HG03575 (cell line): ENCODE measurements at regions not wholly inside any gene's neighbourhood (a gene's known extent, or its start where the extent isn't known, plus 50 kb on each side); places are given as distances from the start of the nearest gene placed in this dataset.
"Not testable (repeated sequence)": the region's sequence is repeated elsewhere in the genome, so short reads cannot be mapped to it uniquely, and the experiment has no call there.

Experiments
- ATAC-seq: cut with Tn5 transposase; IDR thresholded peaks from one replicate; pipeline ENCODE4 v1.9.1; 2021; ENCODE audit not compliant: unreplicated experiment, insufficient number of reproducible peaks, low FRiP score; ENCODE audit errors: extremely low read depth

DNA sequence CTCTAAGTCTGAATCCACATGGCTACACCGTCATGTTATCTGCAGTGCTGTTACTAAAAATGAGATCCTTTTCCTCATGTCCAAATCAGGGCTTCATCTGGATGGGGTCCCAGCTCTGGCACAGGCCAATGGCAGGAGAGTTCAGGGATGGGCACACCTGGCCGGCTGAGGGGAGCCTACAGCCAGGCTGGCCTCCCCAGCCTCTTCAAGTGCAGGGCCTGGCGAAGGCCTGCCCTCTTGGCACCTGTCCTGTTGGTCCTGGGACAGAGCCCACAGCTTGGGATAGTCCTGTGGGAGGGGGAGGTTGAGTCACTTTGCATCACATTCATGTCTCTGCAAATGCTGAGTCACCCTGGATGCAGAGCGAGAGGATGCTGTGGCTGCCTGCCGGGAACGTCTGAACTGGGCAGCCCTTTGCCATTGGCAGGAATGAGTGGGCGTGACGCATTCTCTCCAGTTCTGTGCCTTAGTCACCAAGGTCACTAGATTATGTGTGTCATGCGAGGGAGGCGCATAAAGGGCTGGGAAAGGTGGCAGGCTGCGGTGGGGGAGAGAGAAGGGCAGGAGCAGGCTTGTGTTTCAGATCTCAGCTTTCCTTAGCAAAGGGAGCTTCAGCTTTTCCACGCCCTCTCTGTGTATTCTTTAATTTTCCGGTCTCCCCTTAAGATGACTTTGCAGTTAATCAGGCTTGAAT, 223.2 kb upstream of the ECI2 start:
- no peak for ATAC-seq

DNA sequence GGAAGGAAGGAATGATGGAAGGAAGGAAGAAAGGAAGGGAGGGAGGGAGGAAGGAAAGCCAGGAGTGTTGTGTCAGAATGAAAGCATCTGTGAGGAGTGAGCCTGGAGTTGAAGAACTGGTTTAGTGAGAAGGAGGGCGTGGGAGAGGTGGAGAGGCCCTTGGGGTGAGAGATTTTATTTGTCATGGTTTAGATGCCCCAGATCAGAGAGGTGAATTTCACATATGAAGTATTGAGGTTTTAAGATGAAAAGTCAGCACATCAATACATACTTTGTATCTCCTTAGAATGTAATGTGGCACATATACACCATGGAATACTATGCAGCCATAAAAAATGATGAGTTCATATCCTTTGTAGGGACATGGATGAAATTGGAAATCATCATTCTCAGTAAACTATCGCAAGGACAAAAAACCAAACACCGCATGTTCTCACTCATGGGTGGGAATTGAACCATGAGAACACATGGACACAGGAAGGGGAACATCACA, 222.3 kb upstream of the ECI2 start:
- ATAC-seq = not testable (repeated sequence)

DNA sequence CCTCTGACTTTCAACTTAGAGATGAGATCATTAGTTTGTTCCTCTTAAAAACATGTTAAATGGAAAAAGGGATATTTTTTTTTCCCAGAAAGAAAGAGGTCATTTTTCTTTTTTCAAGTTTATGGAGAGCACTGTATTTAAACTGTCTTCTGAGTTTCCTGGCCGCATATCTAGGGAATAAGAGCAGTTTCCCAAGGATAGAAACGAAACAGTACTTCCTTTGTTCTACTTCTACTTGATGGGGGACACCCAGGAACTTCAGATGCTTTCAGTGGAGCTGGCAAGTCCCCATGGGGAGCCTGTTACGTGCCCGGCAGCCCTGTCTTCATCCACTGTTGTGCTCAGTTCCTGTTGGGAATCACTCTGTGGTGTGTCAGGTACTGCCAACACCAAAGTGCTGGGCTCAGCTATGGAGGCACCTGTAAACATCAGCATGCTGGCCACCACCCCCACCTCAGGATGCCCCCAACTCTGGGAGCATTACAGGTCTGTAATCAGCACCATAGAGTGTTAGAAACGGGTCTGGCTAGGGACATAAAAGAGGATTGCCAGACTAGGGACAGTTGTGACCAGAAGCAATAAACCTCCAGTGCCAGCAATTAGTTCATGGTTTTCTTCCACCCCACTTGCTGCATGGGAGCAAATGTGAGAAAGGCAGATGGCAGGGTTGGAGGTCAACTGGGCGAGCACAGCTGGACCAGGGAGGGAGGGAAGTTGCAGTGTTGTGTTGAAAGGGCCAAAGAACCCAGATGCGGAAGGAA, 221.7 kb upstream of the ECI2 start:
- ATAC-seq = no peak

DNA sequence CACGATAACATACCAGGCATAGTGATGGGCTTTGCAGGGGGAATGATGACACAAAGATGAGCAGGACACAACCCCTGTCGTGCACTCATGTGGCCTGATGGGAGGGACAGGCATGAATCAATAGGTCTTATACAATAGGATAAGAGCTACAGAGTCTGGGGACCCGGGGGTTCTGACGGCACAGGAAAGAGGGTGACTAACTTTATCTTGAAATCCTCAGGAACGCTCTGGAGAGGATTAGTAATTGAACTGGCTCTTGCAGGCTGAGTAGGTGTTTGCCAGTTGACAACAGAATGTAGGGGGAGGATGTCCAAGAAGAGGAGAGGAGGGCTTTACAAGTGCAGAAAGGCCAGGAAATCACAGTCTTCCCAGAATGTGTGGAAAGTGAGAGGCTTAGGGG, 219.9 kb upstream of the ECI2 start:
- ATAC-seq = no peak

DNA sequence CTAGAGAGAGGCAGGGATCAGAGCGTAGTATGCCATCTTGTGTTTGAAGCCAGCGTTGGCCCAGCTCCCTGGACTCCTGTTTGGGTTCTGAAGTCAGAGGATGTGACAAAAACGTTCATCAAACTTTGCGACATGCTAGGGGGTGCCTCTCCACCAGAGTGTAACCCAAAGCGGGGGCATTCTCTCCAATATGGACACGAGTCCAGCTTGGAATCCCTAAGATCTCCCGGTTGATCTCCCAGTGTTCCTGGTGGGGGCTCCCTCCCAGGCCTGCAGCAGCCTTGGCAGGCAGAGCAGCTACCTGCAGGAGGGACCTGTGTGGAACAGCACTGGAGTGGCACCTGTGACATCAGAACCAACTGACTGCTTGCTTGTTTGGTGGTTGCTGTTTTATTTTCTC, 218.8 kb upstream of the ECI2 start:
- no peak for ATAC-seq

DNA sequence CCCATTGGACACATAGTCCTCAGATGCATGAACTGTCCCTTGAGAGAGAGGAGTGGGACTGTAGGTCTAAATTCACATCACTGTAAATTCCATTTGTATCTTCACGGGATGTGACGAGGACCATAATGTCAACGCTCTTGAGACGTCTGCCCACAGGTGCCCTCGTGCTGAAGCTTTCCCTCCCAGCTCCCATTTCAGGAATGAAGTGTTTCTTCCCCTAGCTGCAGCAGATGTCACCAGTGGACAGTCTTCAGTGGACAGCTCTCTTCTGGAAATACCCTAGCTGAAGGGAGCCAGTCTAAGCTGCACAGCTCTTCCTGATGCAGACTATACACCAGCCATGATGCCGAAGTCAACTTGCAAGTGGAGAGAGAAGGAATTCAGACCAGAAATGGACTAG, 217.4 kb upstream of the ECI2 start:
- ATAC-seq = no peak

DNA sequence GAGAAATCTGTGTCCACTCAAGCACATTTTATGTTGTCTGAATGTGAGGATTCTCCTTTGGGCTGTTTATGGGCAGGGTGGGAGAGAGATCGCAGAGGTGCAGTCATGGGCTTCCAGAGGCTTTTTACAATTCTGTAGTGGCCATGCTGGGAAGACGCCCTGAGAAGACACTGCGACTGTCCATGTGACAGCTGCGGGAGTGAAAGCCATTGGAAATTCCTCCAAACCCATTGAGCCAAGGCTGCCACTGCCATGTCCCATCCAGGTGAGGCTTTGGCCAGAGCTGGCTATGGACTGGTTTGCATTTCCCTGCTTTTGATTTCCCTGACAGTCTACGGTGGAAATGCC, 216.9 kb upstream of the ECI2 start:
- ATAC-seq = no peak

DNA sequence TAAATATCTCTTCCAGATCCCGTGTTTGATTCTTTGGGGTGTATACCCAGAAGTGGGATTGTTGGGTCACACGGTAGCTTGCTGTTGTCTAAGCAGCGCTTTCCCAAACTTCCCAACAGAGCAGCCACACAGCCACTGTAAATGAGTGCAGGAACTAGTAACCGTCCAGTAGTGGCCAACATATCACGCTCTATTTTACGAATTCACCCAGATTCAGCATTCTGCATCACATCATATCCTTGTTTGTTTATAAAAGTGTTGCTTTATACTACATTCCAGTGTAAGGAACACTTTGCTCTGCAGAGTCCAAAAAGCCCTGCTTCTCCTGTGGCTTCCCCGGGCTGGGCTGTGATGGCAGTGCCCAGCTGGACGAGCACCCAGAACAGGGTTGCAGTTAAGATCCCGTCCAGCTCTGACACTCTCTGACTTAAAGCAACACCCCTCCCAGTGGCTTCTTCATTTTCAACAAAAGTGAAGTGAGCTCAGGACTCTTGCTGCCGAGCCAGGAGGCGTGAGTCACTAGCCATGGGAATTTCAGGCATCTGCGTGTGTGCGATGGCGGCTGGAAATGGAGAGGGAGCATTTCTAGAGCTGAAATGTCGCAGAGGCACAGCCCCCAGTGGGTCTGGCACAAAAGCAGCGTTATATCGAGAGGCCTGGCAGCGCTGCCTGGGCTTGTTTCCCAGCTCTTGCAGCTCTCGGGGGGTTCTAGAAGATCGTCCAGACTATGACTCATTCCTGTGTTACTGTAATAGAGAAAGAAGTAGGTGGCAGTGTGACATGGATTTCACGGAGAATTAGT, 216.3 kb upstream of the ECI2 start:
- no peak for ATAC-seq

DNA sequence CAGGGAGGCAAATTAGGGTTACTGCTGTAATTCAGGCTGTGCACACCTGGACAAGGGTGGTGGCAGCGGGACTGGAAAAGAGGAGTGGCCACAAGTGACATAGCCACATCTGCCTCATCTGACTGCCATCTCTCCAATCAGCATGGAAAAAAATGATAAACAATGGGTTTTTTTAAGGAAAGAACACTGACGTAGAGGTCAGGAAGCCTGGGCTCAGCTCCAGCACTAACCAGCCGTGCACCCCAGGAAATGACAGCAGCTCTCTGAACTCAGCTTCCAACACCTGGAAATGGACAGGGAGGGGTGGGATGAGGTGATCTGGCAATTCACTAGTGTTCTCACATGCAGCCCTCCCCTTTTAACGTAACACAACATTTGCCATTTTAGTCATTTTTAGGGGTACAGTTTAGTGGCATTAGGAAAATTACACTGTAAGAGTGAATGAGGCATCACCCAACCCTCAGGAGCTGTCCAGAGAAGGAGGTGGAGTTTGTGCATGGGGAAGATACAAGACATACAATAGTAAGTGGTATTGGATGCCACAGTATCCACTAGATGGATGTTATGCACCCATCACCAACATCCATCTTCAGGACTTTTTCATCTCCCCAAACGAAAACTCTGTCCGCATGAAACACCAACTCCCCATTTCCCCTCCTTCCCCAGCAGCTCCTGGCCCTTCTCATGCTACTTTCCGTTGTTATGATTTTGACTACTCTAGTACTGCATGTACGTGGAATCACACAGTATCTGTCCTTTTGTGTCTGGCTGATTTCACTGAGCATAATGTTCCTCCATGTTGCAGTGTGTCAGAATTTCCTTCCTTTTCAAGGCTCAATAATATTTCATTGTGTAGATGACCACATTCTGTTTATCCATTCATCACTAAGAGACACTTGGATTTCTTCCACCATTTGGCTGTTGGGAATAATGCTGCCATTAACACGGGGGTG, 215.5 kb upstream of the ECI2 start:
- ATAC-seq = no peak

DNA sequence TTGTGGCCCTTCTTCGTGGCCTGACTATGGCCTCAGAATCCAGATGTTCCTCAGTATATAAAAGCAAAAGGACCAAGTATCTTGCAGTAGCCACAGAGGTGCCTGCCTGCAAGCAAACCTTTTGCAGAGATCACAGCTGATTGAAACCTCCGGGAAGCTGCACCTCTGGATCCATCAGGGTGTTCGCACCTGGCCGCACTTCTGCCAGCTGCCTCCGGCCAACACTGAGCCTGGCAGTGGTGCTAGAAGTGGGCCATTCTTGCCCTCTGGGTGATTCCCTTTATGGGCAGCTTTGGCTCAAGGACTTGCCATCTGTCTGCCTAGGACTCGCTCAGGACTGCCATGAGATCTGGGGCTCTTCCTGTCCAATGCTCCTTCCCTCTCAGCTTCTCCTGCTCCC, 214.6 kb upstream of the ECI2 start:
- ATAC-seq = no peak

DNA sequence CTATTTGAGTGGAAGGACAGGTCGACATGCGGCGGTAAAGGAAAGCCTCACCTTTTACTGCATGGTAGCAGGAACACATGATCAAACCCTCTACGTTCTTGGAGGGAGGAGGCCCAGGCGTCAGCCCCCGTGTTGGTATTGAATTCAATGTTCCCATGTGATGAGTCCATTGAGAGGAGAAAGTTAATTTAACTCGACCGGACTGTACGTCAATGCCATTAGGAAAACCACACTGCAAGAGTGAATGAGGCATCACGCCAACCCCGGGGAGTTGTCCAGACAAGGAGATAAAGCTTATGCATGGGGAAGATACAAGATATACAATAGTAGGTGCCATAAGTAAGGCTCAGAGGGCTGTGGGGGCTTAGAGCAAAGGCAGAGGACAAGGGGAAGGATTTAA, 213.9 kb upstream of the ECI2 start:
- no peak for ATAC-seq

DNA sequence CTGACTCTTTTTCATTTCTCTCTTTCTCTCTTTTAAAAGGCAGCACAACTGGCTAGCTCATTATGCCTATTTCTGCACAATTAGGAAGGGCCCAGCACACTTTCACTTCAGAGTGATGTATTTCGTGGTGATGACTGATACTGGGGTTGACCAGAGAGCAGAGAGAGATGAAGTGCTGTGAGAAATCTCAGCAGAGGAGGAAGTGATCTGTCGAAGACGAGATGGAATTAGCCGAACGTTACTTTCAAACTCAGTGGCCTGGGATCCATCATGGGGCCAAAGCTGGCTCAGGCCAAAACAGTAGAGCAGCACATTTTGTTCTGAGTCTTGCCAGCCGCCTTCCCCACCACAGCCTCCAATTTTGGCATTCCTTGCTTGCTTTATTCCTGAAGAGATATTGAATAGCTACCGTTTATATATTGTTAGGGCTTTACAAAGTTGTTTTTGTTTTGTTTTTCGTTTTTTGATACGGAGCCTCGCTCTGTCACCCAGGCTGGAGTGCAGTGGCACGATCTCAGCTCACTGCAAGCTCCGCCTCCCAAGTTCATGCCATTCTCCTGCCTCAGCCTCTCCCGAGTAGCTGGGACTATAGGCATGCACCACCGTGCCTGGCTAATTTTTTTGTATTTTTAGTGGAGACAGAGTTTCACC, 213.2 kb upstream of the ECI2 start:
- no peak for ATAC-seq

DNA sequence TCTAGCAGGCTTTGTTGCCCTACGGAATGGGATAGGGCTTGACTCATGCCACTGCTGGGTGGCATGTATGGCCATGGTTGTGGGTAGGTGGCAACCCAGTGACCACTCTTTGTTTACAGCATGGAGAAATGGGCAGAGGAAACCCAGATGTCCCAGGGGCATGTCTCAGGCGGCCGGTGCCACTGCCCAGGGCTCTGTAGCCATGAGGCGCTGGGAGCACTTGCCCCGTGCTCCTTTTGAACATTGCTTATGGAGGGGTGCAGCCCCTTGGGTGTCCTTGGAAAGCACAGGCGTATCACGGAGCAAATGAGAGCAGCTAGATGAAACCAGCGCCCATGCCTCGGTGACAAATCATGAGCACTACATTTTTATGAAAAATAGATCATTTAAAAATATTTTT, 212.5 kb upstream of the ECI2 start:
- ATAC-seq = no peak

DNA sequence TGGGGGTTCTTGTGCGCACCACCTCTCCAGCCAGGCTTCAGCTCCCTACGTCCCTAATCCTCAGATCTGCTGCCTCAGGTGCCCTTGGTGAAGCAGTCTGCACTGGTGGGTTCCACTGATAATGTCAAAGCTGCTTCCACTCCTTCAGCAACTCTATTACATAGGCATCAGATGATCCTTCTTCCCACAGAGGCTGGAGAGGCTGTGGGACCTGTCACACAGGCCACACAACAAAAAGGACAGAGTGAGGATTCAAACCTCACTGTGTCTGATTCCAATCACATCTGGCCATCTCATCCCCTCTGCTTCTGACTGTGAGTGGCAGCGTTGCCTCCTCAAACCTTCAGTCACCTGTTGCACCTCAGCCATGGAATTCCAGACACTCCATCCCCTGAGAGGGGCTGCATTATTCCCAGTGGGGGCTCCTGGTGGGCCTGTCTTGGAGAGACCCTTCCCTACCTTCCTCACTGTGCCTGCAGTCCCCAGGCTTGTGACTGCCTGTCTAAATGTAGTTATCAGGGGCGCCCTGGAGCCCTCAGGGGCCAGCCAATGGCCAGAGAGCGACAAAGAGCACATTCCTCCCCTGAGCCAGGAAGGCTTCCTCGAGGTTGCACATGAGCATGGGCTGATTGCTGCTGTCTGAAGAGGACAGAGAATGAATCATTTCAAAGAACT, 211.4 kb upstream of the ECI2 start:
- no peak for ATAC-seq

DNA sequence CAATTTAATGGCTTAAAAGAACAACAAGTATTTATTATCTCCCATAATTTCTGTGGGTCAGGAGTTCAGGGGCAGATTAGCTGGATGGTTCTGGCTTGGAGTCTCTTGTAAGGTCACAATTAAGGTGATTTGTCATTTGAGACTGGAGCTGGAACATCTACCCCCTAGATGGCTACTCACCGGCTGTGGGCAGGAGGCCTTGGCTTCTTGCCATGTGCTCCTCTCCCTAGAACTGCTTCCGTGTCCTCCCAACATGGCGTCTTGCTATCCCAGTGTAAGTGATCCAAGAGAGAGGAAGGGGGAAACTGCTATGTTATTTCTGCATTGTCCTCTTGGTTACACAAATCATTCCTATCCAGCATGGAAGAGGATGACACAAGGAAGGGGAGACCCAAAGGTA, 210.2 kb upstream of the ECI2 start:
- no peak for ATAC-seq

DNA sequence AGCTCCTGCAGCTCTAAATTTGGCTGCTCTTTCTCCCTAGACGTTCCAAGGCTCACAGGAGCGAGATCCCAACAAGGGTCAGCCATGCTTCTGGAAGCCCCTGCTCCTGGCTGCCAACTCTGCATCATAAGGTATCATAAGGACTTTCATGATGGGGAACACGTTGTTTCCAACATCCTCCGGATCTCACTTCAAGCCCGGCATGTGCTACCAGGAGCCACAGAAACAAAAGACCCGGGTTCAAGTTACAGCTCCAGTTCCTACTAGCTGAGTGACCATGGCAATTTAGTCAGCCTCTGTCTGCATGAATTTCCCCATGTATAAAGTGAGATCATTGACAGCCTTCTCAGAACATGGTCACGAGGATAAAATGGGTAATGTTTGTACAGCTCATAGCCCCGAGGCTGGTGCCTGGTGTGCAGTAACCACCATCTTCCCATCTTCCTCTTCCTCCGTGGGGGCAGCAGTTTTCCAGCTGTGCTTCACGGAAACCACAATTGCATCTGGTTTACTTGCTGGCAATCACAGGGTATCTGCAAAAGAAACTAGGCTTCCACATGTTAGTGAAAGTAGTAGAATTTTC, 209.0 kb upstream of the ECI2 start:
- ATAC-seq = no peak

DNA sequence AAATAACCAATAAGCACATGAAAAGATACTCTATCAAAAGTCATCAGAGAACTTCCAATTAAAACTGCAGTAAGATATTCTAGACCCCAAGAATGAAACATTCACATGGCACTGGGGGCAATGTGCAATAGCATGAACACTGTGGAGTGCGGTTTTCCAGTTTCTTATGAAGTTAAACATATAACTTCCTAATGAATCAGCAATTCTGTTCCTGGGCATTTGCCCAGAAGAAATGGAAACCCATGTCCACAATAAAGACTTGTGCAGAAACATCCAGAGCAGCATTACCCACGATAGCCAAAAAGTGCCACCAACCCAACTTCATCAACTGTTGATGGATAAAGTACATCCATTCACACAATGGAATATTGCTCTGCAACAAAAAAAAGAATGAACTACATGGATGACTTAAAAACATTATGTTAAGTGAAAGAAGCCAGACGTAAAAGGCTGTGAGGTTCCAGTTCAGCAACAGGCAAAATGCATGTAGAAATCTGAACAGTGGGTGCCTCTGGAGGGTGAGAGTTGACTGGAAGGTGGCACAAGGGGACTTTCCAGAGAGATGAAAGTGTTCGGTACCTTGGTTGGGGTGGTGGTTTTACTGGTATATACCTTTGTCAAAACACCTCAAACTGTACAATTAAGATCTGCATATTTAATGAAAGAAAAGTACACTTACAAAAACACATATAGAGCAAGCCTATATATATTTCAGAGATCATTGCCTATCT, 207.2 kb upstream of the ECI2 start:
- ATAC-seq = no peak
